ENCODE measurements at regions not wholly inside any gene's neighbourhood (a gene's known extent, or its start where the extent isn't known, plus 50 kb on each side); places are given as distances from the start of the nearest gene placed in this dataset.

DNA sequence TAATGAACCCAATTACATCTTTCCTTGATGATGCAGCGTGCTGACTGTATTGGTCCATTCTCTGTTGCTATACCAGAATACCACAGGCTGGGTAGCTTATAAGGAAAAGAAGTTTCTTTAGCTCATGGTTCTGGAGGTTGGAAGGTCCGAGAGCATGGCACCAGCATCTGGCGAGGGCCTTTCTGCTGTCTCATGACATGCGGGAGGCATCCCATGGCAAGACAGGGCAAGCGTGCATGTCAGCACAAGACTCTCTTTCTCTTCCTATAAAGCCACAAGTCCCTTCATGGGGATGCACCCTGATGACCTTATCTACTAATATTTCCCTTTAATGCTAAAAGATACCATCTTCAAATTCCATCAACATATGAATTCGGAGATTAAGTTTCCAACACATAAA lies 122.8 kb upstream of the FHL2 start:
- dilution Hi-C loops (cut with HindIII; ENCODE audit: low sequenced_read_pairs, unreplicated experiment): no loop called here
- no peak overlapping the region for H4K5ac ChIP-seq (ENCODE audit: low read depth, low read length)
- no peak overlapping the region for H3K23ac ChIP-seq (ENCODE audit: low read depth, low read length)
- H3K27ac ChIP-seq (ENCODE audit: insufficient read depth, low read length): no peak overlapping the region
- no peak overlapping the region for H3K9ac ChIP-seq (ENCODE audit: low read depth, low read length)
- H2AK5ac ChIP-seq (ENCODE audit: low read depth, low read length): no peak overlapping the region
- peaks cover 10% of the 10 kb centered on the region for H3K27me3 ChIP-seq (ENCODE audit: control insufficient read depth, insufficient read depth, low read length)
- H3K56ac ChIP-seq (ENCODE audit: extremely low read depth, insufficient read depth, low read length): no peak overlapping the region
- no TSS peak for BruUV-seq (replicated peaks)
- 79% methylated on average over 4 of the region's 6 CpGs; no CpG with 5 or more reads in 1 of the 2 experiments for WGBS, 2 experiments (ENCODE audit: extremely low coverage in 2 of 2, insufficient read length in 1 of 2)
- no peak overlapping the region for H2AK9ac ChIP-seq (replicated peaks; ENCODE audit: low read depth, low read length, poor library complexity)
- no peak overlapping the region for H4K91ac ChIP-seq (ENCODE audit: insufficient read depth, low read depth, low read length)
- H2BK5ac ChIP-seq (ENCODE audit: low read depth, low read length, poor library complexity, severe bottlenecking): no peak overlapping the region
- no peak overlapping the region for H3K14ac ChIP-seq (replicated peaks; ENCODE audit: low read depth, low read length)
- H3K18ac ChIP-seq (ENCODE audit: low read depth, low read length): no peak overlapping the region
- no peak overlapping the region for H3K4me2 ChIP-seq (ENCODE audit: low read depth, low read length)
- H3K4ac ChIP-seq (ENCODE audit: low read depth, low read length): no peak overlapping the region
- H2BK15ac ChIP-seq (ENCODE audit: low read depth, low read length): no peak overlapping the region
- intact Hi-C loops (cut with micrococcal nuclease): loop anchor here (1.0 to 2.0 kb wide), 3 partner anchors 125 to 176 kb away; no protein-coding TSS in a partner anchor
- H4K8ac ChIP-seq (ENCODE audit: low read depth in 2 of 2, low read length in 2 of 2): no peak overlapping the region
- no peak overlapping the region for H2BK20ac ChIP-seq (ENCODE audit: low read depth, low read length)
- H3K4me1 ChIP-seq (ENCODE audit: control insufficient read depth, insufficient read depth, low read length): peaks cover 2% of the 10 kb centered on the region; the same call in 1 of the 2 replicates
- H2BK120ac ChIP-seq (ENCODE audit: low read depth, low read length): no peak overlapping the region; the same call in 1 of the 2 replicates
- no peaks in the 10 kb centered on the region for H4K20me1 ChIP-seq (ENCODE audit: insufficient read depth, low read length)
- ATAC-seq (ENCODE audit: low read depth) (no peak), DNase-seq (no peak)
- TF ChIP-seq, protein P1, sequence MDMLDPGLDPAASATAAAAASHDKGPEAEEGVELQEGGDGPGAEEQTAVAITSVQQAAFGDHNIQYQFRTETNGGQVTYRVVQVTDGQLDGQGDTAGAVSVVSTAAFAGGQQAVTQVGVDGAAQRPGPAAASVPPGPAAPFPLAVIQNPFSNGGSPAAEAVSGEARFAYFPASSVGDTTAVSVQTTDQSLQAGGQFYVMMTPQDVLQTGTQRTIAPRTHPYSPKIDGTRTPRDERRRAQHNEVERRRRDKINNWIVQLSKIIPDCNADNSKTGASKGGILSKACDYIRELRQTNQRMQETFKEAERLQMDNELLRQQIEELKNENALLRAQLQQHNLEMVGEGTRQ (IDR thresholded peaks at IDR 0.05; ENCODE audit: low read depth, low read length): no peak
- TF ChIP-seq, protein P2, sequence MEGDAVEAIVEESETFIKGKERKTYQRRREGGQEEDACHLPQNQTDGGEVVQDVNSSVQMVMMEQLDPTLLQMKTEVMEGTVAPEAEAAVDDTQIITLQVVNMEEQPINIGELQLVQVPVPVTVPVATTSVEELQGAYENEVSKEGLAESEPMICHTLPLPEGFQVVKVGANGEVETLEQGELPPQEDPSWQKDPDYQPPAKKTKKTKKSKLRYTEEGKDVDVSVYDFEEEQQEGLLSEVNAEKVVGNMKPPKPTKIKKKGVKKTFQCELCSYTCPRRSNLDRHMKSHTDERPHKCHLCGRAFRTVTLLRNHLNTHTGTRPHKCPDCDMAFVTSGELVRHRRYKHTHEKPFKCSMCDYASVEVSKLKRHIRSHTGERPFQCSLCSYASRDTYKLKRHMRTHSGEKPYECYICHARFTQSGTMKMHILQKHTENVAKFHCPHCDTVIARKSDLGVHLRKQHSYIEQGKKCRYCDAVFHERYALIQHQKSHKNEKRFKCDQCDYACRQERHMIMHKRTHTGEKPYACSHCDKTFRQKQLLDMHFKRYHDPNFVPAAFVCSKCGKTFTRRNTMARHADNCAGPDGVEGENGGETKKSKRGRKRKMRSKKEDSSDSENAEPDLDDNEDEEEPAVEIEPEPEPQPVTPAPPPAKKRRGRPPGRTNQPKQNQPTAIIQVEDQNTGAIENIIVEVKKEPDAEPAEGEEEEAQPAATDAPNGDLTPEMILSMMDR (conservative IDR thresholded peaks at IDR 0.05; ENCODE audit: low read depth, low read length): no peak
- TF ChIP-seq MXI1 (IDR thresholded peaks at IDR 0.05; ENCODE audit: borderline replicate concordance, low read depth, low read length) (no peak), POLR2A (IDR thresholded peaks at IDR 0.05; ENCODE audit: low read depth, low read length) (no peak), BHLHE40 (IDR thresholded peaks at IDR 0.05; ENCODE audit: low read depth, low read length) (no peak), RAD21 (IDR thresholded peaks at IDR 0.05; ENCODE audit: low read length) (no peak), CEBPB (IDR thresholded peaks at IDR 0.05; ENCODE audit: low read depth, low read length) (no peak), SMC3 (IDR thresholded peaks at IDR 0.05; ENCODE audit: low read depth, low read length) (no peak), RCOR1 (IDR thresholded peaks at IDR 0.05; ENCODE audit: insufficient replicate concordance, low read length) (no peak), CHD1 (IDR thresholded peaks at IDR 0.05; ENCODE audit: low read depth, low read length) (no peak), FOS (IDR thresholded peaks at IDR 0.05; ENCODE audit: low read depth, low read length) (no peak), NFE2L2 (IDR thresholded peaks at IDR 0.05; ENCODE audit: low read depth, low read length) (no peak), RFX5 (IDR thresholded peaks at IDR 0.05; ENCODE audit: low read depth, low read length) (no peak), MAZ (IDR thresholded peaks at IDR 0.05; ENCODE audit: borderline replicate concordance, low read depth, low read length) (no peak), MAFK (IDR thresholded peaks at IDR 0.05; ENCODE audit: low read depth, low read length) (no peak)
- TF ChIP-seq, protein P3, sequence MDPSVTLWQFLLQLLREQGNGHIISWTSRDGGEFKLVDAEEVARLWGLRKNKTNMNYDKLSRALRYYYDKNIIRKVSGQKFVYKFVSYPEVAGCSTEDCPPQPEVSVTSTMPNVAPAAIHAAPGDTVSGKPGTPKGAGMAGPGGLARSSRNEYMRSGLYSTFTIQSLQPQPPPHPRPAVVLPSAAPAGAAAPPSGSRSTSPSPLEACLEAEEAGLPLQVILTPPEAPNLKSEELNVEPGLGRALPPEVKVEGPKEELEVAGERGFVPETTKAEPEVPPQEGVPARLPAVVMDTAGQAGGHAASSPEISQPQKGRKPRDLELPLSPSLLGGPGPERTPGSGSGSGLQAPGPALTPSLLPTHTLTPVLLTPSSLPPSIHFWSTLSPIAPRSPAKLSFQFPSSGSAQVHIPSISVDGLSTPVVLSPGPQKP (IDR thresholded peaks at IDR 0.05; ENCODE audit: borderline replicate concordance, low read depth, low read length): no peak
- ChIA-PET CTCF (interaction anchor here (0.8 to 1.6 kb wide), 6 partner anchors 153 to 525 kb away, joined by 3 to 9 read pairs (median 6); no protein-coding TSS in a partner anchor), POLR2A (ENCODE audit: unreplicated experiment) (interaction anchor here (0.6 kb wide), 1 partner anchor 125 kb away, joined by 4 read pairs; no protein-coding TSS in a partner anchor)
- no peaks in the 10 kb centered on the region for H3K9me1 ChIP-seq (ENCODE audit: insufficient read depth, low read length)
- in situ Hi-C loops (cut with MboI; ENCODE audit: low sequenced_read_pairs): no loop called here
- H3K36me3 ChIP-seq (ENCODE audit: control insufficient read depth, insufficient read depth, low read length): no peaks in the 10 kb centered on the region
- no peaks in the 10 kb centered on the region for H3K79me1 ChIP-seq (ENCODE audit: low read depth in 1 of 2, low read length in 2 of 2)
- no peak overlapping the region for H3K4me3 ChIP-seq (ENCODE audit: insufficient read depth, low read depth, low read length)
- no peak overlapping the region for H2AFZ ChIP-seq (replicated peaks; ENCODE audit: low read length, poor library complexity)
- H3K9me3 ChIP-seq (ENCODE audit: control insufficient read depth, insufficient read depth, low read length): no peaks in the 10 kb centered on the region; the same call in 1 of the 2 replicates
